Omental fat pad (tissue), 3 donors: ENCODE measurements at regions not wholly inside any gene's neighbourhood (a gene's known extent, or its start where the extent isn't known, plus 50 kb on each side); places are given as distances from the start of the nearest gene placed in this dataset.

Experiments used
- ATAC-seq: fragments of 150-250 bp; one replicate; pipeline ENCODE4 v1.9.1; 2016; ENCODE audit warnings: mild to moderate bottlenecking, moderate library complexity; ENCODE audit not compliant: low FRiP score
- DNase-seq: peaks from one replicate; pipeline ENCODE4 v3.0.0-alpha.2; 2019; ENCODE audit warnings: low spot score
- CTCF ChIP-seq, 3 donors: fragments of 450-650 bp; IDR thresholded peaks; one replicate each; pipeline ENCODE4 v1.5.1; 2016 to 2017; ENCODE audit warnings: antibody characterized with exemption in 3 of 3, mild to moderate bottlenecking in 3 of 3, moderate library complexity in 2 of 3

GRCh38 chr2:16137080-16137755 lies 196.9 kb downstream of the MYCN start:
- DNase-seq (no peak), ATAC-seq (no peak)
- TF ChIP-seq CTCF (IDR thresholded peaks at IDR 0.05), result no peak

- TF ChIP-seq CTCF (IDR thresholded peaks at IDR 0.05), result no peak
- ATAC-seq, result no peak
- no peak for DNase-seq
Observed at GRCh38 chr2:16136461-16137035, 196.2 kb downstream of the MYCN start.

- no peak for ATAC-seq
- DNase-seq, result no peak
- no peak for TF ChIP-seq CTCF (IDR thresholded peaks at IDR 0.05)
Observed at GRCh38 chr2:16135913-16136310, 195.6 kb downstream of the MYCN start.

- ATAC-seq (no peak), DNase-seq (no peak)
- no peak for TF ChIP-seq CTCF (IDR thresholded peaks at IDR 0.05)
Observed at GRCh38 chr2:16135196-16135912, 195.0 kb downstream of the MYCN start.

GRCh38 chr2:16134436-16135165 lies 194.3 kb downstream of the MYCN start:
- no peak for TF ChIP-seq CTCF (IDR thresholded peaks at IDR 0.05)
- DNase-seq, result no peak

GRCh38 chr2:16130906-16131400 lies 190.6 kb downstream of the MYCN start:
- TF ChIP-seq CTCF (IDR thresholded peaks at IDR 0.05), result no peak
- ATAC-seq, result no peak
- no peak for DNase-seq

More at GRCh38 chr2:16134436-16135165, 194.3 kb downstream of the MYCN start:
- no peak for ATAC-seq
